ENCODE measurements at regions not wholly inside any gene's neighbourhood (a gene's known extent, or its start where the extent isn't known, plus 50 kb on each side); places are given as distances from the start of the nearest gene placed in this dataset.

GRCh38 chr6:40232698-40233097 lies 298.4 kb upstream of the MOCS1 start:
- H3K9me3 ChIP-seq (ENCODE audit: control insufficient read depth in 2 of 2, insufficient read depth in 1 of 2, low read depth in 1 of 2, low read length in 1 of 2) = no peaks in the 10 kb centered on the region
- 88 to 91% methylated on average over 2 of the region's 2 CpGs for WGBS, 2 donors

GRCh38 chr6:40227735-40228134 lies 293.5 kb upstream of the MOCS1 start:
- Histone ChIP-seq H3K27ac (ENCODE audit: low read depth in 2 of 2, low read length in 1 of 2) (no peak overlapping the region), H3K4me3 (ENCODE audit: low read depth in 1 of 2, low read length in 2 of 2) (no peak overlapping the region), H3K4me1 (ENCODE audit: control insufficient read depth in 2 of 2, insufficient read depth in 2 of 2, low read length in 1 of 2) (peaks cover 0 to 3% of the 10 kb centered on the region in 2 donors), H3K36me3 (ENCODE audit: control insufficient read depth in 2 of 2, insufficient read depth in 2 of 2, low read length in 1 of 2) (no peaks in the 10 kb centered on the region), H3K9me3 (ENCODE audit: control insufficient read depth in 2 of 2, insufficient read depth in 1 of 2, low read depth in 1 of 2, low read length in 1 of 2) (no peaks in the 10 kb centered on the region), H3K27me3 (ENCODE audit: control insufficient read depth in 1 of 2, insufficient read depth in 2 of 2, low read length in 2 of 2) (no peaks in the 10 kb centered on the region)
- 67 to 81% methylated on average over 8 of the region's 8 CpGs for WGBS, 2 donors

More at GRCh38 chr6:40232698-40233097, 298.4 kb upstream of the MOCS1 start:
- Histone ChIP-seq H3K27me3 (ENCODE audit: control insufficient read depth in 1 of 2, insufficient read depth in 2 of 2, low read length in 2 of 2) (no peaks in the 10 kb centered on the region), H3K36me3 (ENCODE audit: control insufficient read depth in 2 of 2, insufficient read depth in 2 of 2, low read length in 1 of 2) (no peaks in the 10 kb centered on the region), H3K4me3 (ENCODE audit: low read depth in 1 of 2, low read length in 2 of 2) (no peak overlapping the region), H3K4me1 (ENCODE audit: control insufficient read depth in 2 of 2, insufficient read depth in 2 of 2, low read length in 1 of 2) (peaks cover 0 to 3% of the 10 kb centered on the region in 2 donors), H3K27ac (ENCODE audit: low read depth in 2 of 2, low read length in 1 of 2) (no peak overlapping the region)

- Histone ChIP-seq H3K27me3 (ENCODE audit: control insufficient read depth in 1 of 2, insufficient read depth in 2 of 2, low read length in 2 of 2) (no peaks in the 10 kb centered on the region), H3K27ac (ENCODE audit: low read depth in 2 of 2, low read length in 1 of 2) (no peak overlapping the region), H3K9me3 (ENCODE audit: control insufficient read depth in 2 of 2, insufficient read depth in 1 of 2, low read depth in 1 of 2, low read length in 1 of 2) (no peaks in the 10 kb centered on the region), H3K36me3 (ENCODE audit: control insufficient read depth in 2 of 2, insufficient read depth in 2 of 2, low read length in 1 of 2) (no peaks in the 10 kb centered on the region), H3K4me3 (ENCODE audit: low read depth in 1 of 2, low read length in 2 of 2) (no peak overlapping the region), H3K4me1 (ENCODE audit: control insufficient read depth in 2 of 2, insufficient read depth in 2 of 2, low read length in 1 of 2) (no peaks in the 10 kb centered on the region)
- WGBS, 2 donors = 83 to 92% methylated on average over 2 of the region's 2 CpGs
Measured at GRCh38 chr6:40222354-40222753, 288.1 kb upstream of the MOCS1 start.

- H3K9me3 ChIP-seq (ENCODE audit: control insufficient read depth in 2 of 2, insufficient read depth in 1 of 2, low read depth in 1 of 2, low read length in 1 of 2) = no peaks in the 10 kb centered on the region
- no peak overlapping the region for H3K27ac ChIP-seq (ENCODE audit: low read depth in 2 of 2, low read length in 1 of 2)
- no peaks in the 10 kb centered on the region for H3K4me1 ChIP-seq (ENCODE audit: control insufficient read depth in 2 of 2, insufficient read depth in 2 of 2, low read length in 1 of 2)
- 89 to 90% methylated on average over 2 of the region's 2 CpGs for WGBS, 2 donors
- no peak overlapping the region for H3K4me3 ChIP-seq (ENCODE audit: low read depth in 1 of 2, low read length in 2 of 2)
- H3K36me3 ChIP-seq (ENCODE audit: control insufficient read depth in 2 of 2, insufficient read depth in 2 of 2, low read length in 1 of 2) = no peaks in the 10 kb centered on the region
- H3K27me3 ChIP-seq (ENCODE audit: control insufficient read depth in 1 of 2, insufficient read depth in 2 of 2, low read length in 2 of 2) = no peaks in the 10 kb centered on the region
Measured at GRCh38 chr6:40219799-40220198, 285.5 kb upstream of the MOCS1 start.

- Histone ChIP-seq H3K27me3 (ENCODE audit: control insufficient read depth in 1 of 2, insufficient read depth in 2 of 2, low read length in 2 of 2) (peaks cover 0 to 2% of the 10 kb centered on the region in 2 donors), H3K27ac (ENCODE audit: low read depth in 2 of 2, low read length in 1 of 2) (no peak overlapping the region), H3K4me3 (ENCODE audit: low read depth in 1 of 2, low read length in 2 of 2) (no peak overlapping the region), H3K4me1 (ENCODE audit: control insufficient read depth in 2 of 2, insufficient read depth in 2 of 2, low read length in 1 of 2) (peaks cover 0 to 7% of the 10 kb centered on the region in 2 donors), H3K9me3 (ENCODE audit: control insufficient read depth in 2 of 2, insufficient read depth in 1 of 2, low read depth in 1 of 2, low read length in 1 of 2) (peaks cover 0 to 7% of the 10 kb centered on the region in 2 donors), H3K36me3 (ENCODE audit: control insufficient read depth in 2 of 2, insufficient read depth in 2 of 2, low read length in 1 of 2) (no peaks in the 10 kb centered on the region)
- WGBS, 2 donors = 0 to 6% methylated on average over 1 of the region's 1 CpG
Measured at GRCh38 chr6:40210628-40211056, 276.4 kb upstream of the MOCS1 start.

- Histone ChIP-seq H3K27ac (ENCODE audit: low read depth in 2 of 2, low read length in 1 of 2) (no peak overlapping the region), H3K9me3 (ENCODE audit: control insufficient read depth in 2 of 2, insufficient read depth in 1 of 2, low read depth in 1 of 2, low read length in 1 of 2) (peaks cover 0 to 9% of the 10 kb centered on the region in 2 donors), H3K4me3 (ENCODE audit: low read depth in 1 of 2, low read length in 2 of 2) (no peak overlapping the region), H3K4me1 (ENCODE audit: control insufficient read depth in 2 of 2, insufficient read depth in 2 of 2, low read length in 1 of 2) (peaks cover 0 to 7% of the 10 kb centered on the region in 2 donors), H3K27me3 (ENCODE audit: control insufficient read depth in 1 of 2, insufficient read depth in 2 of 2, low read length in 2 of 2) (peaks cover 0 to 2% of the 10 kb centered on the region in 2 donors), H3K36me3 (ENCODE audit: control insufficient read depth in 2 of 2, insufficient read depth in 2 of 2, low read length in 1 of 2) (no peaks in the 10 kb centered on the region)
- 80 to 84% methylated on average over 3 of the region's 3 CpGs for WGBS, 2 donors
Measured at GRCh38 chr6:40205801-40206200, 271.5 kb upstream of the MOCS1 start.

- Histone ChIP-seq H3K36me3 (ENCODE audit: control insufficient read depth in 2 of 2, insufficient read depth in 2 of 2, low read length in 1 of 2) (no peaks in the 10 kb centered on the region), H3K4me1 (ENCODE audit: control insufficient read depth in 2 of 2, insufficient read depth in 2 of 2, low read length in 1 of 2) (peaks cover 0 to 7% of the 10 kb centered on the region in 2 donors), H3K4me3 (ENCODE audit: low read depth in 1 of 2, low read length in 2 of 2) (no peak overlapping the region), H3K9me3 (ENCODE audit: control insufficient read depth in 2 of 2, insufficient read depth in 1 of 2, low read depth in 1 of 2, low read length in 1 of 2) (peaks cover 0 to 9% of the 10 kb centered on the region in 2 donors), H3K27me3 (ENCODE audit: control insufficient read depth in 1 of 2, insufficient read depth in 2 of 2, low read length in 2 of 2) (peaks cover 0 to 2% of the 10 kb centered on the region in 2 donors), H3K27ac (ENCODE audit: low read depth in 2 of 2, low read length in 1 of 2) (no peak overlapping the region)
- 92% methylated on average over 1 of the region's 1 CpG for WGBS, 2 donors
Measured at GRCh38 chr6:40205004-40205403, 270.7 kb upstream of the MOCS1 start.

GRCh38 chr6:40197371-40197770 lies 263.1 kb upstream of the MOCS1 start:
- H3K9me3 ChIP-seq (ENCODE audit: control insufficient read depth in 2 of 2, insufficient read depth in 1 of 2, low read depth in 1 of 2, low read length in 1 of 2) = no peaks in the 10 kb centered on the region
- 96 to 97% methylated on average over 5 of the region's 5 CpGs for WGBS, 2 donors
- H3K27me3 ChIP-seq (ENCODE audit: control insufficient read depth in 1 of 2, insufficient read depth in 2 of 2, low read length in 2 of 2) = no peaks in the 10 kb centered on the region
- H3K4me3 ChIP-seq (ENCODE audit: low read depth in 1 of 2, low read length in 2 of 2) = no peak overlapping the region
- H3K4me1 ChIP-seq (ENCODE audit: control insufficient read depth in 2 of 2, insufficient read depth in 2 of 2, low read length in 1 of 2) = no peaks in the 10 kb centered on the region
- H3K27ac ChIP-seq (ENCODE audit: low read depth in 2 of 2, low read length in 1 of 2) = no peak overlapping the region
- H3K36me3 ChIP-seq (ENCODE audit: control insufficient read depth in 2 of 2, insufficient read depth in 2 of 2, low read length in 1 of 2) = no peaks in the 10 kb centered on the region

GRCh38 chr6:40196135-40196518 lies 261.9 kb upstream of the MOCS1 start:
- no peak overlapping the region for H3K27ac ChIP-seq (ENCODE audit: low read depth in 2 of 2, low read length in 1 of 2)
- 69 to 77% methylated on average over 4 of the region's 4 CpGs for WGBS, 2 donors
- no peaks in the 10 kb centered on the region for H3K9me3 ChIP-seq (ENCODE audit: control insufficient read depth in 2 of 2, insufficient read depth in 1 of 2, low read depth in 1 of 2, low read length in 1 of 2)

GRCh38 chr6:40195428-40196134 lies 261.3 kb upstream of the MOCS1 start:
- Histone ChIP-seq H3K4me3 (ENCODE audit: low read depth in 1 of 2, low read length in 2 of 2) (no peak overlapping the region), H3K27ac (ENCODE audit: low read depth in 2 of 2, low read length in 1 of 2) (no peak overlapping the region), H3K36me3 (ENCODE audit: control insufficient read depth in 2 of 2, insufficient read depth in 2 of 2, low read length in 1 of 2) (no peaks in the 10 kb centered on the region), H3K9me3 (ENCODE audit: control insufficient read depth in 2 of 2, insufficient read depth in 1 of 2, low read depth in 1 of 2, low read length in 1 of 2) (no peaks in the 10 kb centered on the region), H3K27me3 (ENCODE audit: control insufficient read depth in 1 of 2, insufficient read depth in 2 of 2, low read length in 2 of 2) (no peaks in the 10 kb centered on the region), H3K4me1 (ENCODE audit: control insufficient read depth in 2 of 2, insufficient read depth in 2 of 2, low read length in 1 of 2) (no peaks in the 10 kb centered on the region)
- WGBS, 2 donors = 82 to 85% methylated on average over 11 of the region's 11 CpGs

More at GRCh38 chr6:40196135-40196518, 261.9 kb upstream of the MOCS1 start:
- H3K4me1 ChIP-seq (ENCODE audit: control insufficient read depth in 2 of 2, insufficient read depth in 2 of 2, low read length in 1 of 2) = no peaks in the 10 kb centered on the region
- H3K4me3 ChIP-seq (ENCODE audit: low read depth in 1 of 2, low read length in 2 of 2) = no peak overlapping the region
- no peaks in the 10 kb centered on the region for H3K36me3 ChIP-seq (ENCODE audit: control insufficient read depth in 2 of 2, insufficient read depth in 2 of 2, low read length in 1 of 2)
- no peaks in the 10 kb centered on the region for H3K27me3 ChIP-seq (ENCODE audit: control insufficient read depth in 1 of 2, insufficient read depth in 2 of 2, low read length in 2 of 2)
